ENCODE measurements at regions not wholly inside any gene's neighbourhood (a gene's known extent, or its start where the extent isn't known, plus 50 kb on each side); places are given as distances from the start of the nearest gene placed in this dataset.

DNA sequence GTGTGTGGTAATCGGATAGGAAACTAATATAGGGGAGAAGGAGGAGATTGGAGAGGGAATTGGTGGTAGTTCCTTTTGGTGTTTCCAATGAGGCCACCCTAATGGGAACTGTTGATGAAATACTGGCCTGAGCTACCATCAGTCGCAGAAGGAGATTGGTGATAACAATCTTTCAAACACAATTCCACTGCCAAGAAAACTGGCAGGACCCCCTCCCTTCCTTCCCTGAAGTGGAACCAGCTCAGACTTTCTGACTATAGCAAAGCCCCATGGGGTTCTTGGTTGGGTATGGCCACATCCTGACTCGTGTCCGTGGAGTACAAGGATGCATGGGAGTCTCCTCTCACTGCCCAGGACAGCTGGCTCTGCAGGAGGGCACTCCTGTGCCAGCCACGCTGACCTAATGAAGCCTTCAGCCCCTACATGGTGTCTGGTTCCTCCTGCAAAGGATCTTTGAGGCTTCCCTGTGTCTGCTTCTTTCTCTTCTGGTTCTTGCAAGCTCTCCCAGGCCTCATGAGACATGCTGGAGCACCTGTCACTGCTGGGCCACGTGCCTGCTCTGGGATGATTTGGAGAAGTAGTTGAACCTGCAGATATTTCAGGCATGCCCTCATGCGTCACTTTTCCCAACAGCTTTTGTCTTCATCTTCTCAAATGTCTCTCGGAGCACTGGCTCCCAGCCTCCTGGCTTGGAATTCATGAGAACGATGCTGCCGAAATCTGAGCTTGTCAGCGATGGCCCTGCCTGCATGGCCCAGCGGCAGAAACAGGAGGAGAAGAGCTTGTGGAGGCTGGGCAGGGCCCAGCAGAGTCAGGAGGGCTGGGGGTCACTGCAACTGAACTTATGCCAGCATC is 90.0 kb upstream of the ADPGK start:
- TF ChIP-seq, protein P1, sequence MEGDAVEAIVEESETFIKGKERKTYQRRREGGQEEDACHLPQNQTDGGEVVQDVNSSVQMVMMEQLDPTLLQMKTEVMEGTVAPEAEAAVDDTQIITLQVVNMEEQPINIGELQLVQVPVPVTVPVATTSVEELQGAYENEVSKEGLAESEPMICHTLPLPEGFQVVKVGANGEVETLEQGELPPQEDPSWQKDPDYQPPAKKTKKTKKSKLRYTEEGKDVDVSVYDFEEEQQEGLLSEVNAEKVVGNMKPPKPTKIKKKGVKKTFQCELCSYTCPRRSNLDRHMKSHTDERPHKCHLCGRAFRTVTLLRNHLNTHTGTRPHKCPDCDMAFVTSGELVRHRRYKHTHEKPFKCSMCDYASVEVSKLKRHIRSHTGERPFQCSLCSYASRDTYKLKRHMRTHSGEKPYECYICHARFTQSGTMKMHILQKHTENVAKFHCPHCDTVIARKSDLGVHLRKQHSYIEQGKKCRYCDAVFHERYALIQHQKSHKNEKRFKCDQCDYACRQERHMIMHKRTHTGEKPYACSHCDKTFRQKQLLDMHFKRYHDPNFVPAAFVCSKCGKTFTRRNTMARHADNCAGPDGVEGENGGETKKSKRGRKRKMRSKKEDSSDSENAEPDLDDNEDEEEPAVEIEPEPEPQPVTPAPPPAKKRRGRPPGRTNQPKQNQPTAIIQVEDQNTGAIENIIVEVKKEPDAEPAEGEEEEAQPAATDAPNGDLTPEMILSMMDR (conservative IDR thresholded peaks at IDR 0.05 in 1 of 2, IDR thresholded peaks at IDR 0.05 in 1 of 2; ENCODE audit: extremely low read depth in 1 of 2, insufficient read depth in 1 of 2, low read depth in 1 of 2, low read length in 2 of 2): no peak
- no peak for TF ChIP-seq EZH2 (IDR thresholded peaks at IDR 0.05; ENCODE audit: borderline replicate concordance, low read length)
